HG02610 (cell line): ENCODE measurements at regions not wholly inside any gene's neighbourhood (a gene's known extent, or its start where the extent isn't known, plus 50 kb on each side); places are given as distances from the start of the nearest gene placed in this dataset.

Source experiments
- ATAC-seq: cut with Tn5 transposase; IDR thresholded peaks from one replicate; pipeline ENCODE4 v1.9.1; 2021; ENCODE audit warnings: mild to moderate bottlenecking, moderate library complexity; ENCODE audit not compliant: unreplicated experiment

DNA sequence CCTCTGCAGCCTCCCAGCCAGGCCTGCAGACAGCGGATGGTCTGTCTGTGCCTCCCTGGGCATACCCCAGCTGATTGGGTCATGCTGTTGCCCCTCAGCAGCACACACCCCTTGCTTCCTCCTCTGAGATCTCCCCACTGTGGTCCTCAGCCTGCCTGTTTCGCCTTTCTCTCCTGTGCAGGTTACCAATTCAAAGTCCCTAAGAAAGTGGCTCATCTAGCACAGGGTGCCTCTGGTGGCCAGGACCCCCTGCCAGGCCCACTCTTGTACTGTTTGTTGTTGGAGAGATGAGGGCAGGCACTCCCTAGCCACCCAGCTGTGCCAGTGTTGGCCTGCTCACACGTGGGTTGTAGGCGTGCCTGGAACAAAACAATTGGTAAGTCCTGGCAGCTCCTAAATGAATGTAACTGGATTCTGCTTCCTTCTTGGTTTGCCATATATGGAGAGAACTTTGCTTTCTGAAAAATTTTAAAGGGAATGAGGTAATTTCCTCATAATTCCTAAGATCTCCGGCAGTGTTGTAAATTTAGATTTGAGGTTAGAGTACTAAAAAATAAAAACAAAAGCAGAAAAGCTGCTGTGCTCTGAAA is 213.2 kb upstream of the IL12A start:
- no peak for ATAC-seq

DNA sequence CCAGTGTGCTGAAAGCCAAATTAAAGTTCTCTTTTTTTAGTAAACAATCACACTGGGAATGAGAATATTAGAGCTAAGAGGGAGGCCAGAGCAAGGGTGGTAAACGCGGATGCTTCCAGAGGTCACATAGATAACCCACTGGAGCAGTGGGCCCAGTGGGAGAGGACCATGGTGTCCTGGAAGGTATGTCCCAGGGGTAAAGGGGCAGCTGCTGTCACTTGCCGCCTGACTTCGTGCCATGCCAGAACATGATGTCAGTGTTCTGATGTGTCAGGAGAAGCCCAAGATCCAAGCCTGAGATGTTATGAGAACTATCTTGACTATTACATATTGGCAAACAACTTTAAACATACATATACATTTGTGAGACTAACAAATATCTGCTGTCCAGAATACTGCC is 211.9 kb upstream of the IL12A start:
- no peak for ATAC-seq

DNA sequence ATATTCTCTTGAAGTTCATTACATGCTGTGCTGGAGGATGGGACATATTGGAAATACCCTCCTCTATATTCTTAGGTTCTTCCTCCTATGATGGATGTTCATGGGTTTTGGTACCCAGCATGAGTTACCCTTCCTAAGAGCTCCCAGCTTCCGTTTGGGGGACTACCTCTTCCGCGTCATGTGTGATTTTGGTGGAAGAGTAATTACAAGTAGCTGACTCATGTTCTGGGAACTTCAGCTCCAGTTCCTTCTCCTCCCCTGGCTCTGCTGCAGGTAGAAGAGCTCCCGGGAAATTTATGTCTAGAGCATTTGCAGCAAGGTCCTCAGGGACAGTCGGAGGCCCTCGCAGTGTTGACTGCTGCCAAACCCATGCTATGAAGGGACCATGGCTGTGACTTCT is 208.8 kb upstream of the IL12A start:
- ATAC-seq: no peak

GRCh38 chr3:159781867-159782266 is 206.8 kb upstream of the IL12A start:
- no peak for ATAC-seq

GRCh38 chr3:159782724-159783421 is 205.8 kb upstream of the IL12A start:
- ATAC-seq: no peak

GRCh38 chr3:159783780-159784742 is 204.6 kb upstream of the IL12A start:
- ATAC-seq: no peak

DNA sequence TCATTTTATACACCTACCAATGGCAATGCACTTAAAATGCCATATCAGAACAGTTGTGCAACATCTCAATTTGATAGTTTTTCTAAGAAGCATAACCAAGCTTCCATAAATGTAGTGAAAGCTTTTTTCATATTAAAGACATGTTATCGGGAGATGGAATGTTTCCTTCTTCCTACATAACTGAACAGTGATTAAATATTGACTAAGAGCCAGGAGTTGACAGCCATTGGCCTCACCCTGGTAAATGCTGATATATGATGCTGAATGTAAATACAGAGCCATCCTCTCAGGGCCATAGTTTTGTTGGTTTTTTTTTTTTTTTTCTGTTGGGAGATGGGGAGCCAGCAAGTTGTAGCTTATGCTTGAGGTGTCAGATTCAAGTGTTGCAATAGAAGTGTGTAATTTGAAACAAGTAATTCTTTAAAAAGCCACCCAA is 203.3 kb upstream of the IL12A start:
- no peak for ATAC-seq

- no peak for ATAC-seq
These were observed 202.0 kb upstream of the IL12A start for GRCh38 chr3:159786489-159787177.

GRCh38 chr3:159787178-159787574 is 201.5 kb upstream of the IL12A start:
- no peak for ATAC-seq

GRCh38 chr3:159787794-159788205 is 200.8 kb upstream of the IL12A start:
- ATAC-seq: no peak

- no peak for ATAC-seq
These were observed 200.3 kb upstream of the IL12A start for GRCh38 chr3:159788291-159788690.

- ATAC-seq: no peak
These were observed 199.6 kb upstream of the IL12A start for GRCh38 chr3:159789017-159789416.

GRCh38 chr3:159789742-159790635 is 198.6 kb upstream of the IL12A start:
- no peak for ATAC-seq

DNA sequence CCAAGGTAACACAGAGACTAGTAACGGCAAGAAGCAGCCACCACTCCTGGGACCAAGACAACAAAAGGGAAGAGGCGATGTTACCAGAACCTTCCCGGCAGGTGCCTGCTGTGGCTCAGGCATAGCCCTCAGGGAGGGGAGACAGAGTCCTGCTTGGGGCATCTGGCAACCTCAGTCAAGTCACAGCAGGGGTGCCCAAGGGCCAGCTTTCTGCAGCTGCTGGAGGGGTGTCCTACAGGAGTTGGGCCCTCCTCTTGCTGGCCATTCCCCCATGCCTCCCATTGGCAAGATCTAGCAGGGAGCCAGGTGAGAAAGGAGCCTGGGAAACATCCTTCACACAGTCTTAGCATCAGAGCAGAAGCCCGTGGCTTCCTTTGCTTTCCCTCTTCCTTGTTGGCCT is 197.3 kb upstream of the IL12A start:
- no peak for ATAC-seq

DNA sequence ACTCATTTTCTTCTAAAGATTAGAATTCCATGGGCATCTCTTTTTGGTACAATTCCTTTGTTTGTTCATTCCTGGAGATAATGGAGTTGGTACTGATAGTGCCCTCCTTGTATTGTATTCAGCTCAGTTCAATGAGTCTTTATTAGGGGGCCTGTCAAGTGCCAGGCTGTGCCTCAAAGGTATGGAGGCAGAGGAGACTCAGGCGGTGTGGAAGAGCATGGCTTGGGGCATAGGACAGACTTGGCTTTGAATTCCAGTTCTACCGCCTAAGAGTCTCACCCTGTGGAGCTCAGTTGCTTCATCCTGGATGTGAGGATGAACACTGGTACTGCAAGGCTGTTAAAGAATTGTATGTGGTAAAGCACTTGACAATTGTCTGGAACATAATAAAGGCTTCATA is 196.6 kb upstream of the IL12A start:
- no peak for ATAC-seq

GRCh38 chr3:159795042-159795441 is 193.6 kb upstream of the IL12A start:
- ATAC-seq: no peak

DNA sequence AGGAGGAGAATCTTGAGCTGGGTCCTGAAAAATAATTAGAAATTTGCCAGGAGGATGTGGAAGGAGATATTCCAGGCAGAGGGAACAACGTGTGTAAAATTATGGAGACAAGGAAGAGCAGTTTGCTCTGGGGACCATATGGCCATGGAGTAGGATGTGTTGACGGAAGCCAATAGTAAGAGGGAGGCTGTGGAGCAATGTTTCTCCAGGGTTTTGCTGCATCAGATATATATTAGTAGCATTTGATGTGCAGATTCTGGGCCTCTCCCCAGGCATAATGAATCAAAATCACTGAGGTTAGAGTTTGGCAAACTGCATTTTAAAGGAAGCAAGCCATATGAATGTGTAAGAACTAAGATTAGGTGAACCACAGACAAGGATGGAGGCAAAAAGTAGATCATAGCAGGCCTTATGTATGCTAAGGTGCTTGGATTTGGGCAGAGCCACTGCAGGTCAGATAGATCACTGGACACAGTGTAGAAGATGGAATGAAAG is 192.9 kb upstream of the IL12A start:
- no peak for ATAC-seq

DNA sequence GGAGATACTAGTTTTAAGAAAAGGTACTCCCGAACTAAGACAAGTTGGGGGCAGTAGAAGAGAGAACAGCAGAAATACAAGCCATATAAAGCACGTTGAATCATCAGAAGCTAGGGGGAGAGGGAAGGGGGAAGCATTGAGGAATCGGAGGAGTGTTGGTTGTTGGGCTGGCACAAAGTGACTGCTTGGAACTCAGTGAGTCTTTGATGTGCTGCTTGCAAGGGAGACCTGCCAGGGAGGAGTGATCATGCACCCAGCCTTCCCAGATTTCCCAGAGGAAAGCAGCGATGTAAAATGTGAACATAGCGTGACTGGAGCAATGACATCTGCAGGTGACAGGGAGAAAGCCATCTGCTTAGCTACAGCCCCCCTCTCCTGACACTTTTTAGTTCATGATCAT is 192.4 kb upstream of the IL12A start:
- ATAC-seq: no peak

DNA sequence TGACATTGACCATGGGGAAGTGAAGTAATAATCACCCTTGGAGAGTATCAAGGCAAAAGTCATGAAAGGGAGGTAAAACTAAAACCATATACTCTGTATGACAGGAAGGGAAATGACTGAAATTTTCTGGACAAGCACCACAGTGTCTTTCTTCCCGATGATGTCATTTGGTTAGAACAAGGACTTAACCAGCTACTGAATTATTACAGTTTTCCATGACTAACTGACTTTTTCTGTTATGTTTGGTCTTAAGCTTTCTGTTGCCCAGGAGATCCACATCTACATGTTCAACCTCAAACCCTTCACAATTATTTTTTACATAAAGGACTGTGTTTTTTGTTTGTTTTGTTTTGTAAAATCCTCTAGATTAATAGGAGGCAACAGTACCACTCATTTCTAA is 191.9 kb upstream of the IL12A start:
- ATAC-seq: no peak

DNA sequence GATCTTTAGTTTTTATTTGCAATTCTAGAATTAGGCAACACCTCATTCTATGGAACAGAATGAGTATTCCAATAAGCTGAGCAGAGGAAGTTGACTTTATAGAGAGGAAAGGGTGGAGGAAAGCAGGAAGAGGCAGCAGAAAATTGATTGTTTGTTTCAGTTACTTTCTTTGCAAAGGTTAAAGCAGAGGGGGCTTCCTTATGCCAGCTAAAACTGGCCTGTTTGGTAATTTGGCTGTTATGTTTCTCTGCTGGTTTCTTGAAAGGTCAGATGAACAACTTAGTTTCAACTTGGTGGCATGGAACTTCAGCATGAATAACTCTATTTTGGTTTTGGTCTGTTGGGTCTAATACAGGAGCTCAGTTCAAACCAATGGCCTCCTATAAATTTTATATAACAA is 190.9 kb upstream of the IL12A start:
- ATAC-seq: no peak
